SJCRH30 (cell line): ENCODE measurements at regions not wholly inside any gene's neighbourhood (a gene's known extent, or its start where the extent isn't known, plus 50 kb on each side); places are given as distances from the start of the nearest gene placed in this dataset.

Experiments used
- DNase-seq, 2 experiments: peaks; one replicate each; pipeline ENCODE4 v3.0.0-alpha.2; 2015 to 2020
- H3K27ac ChIP-seq: fragments of 250-450 bp; sonication (Bioruptor Pico); 2 replicates; pipeline ENCODE4 v1.5.1; 2020; ENCODE audit warnings: mild to moderate bottlenecking, moderate library complexity
- H3K27me3 ChIP-seq: fragments of 250-450 bp; sonication (Bioruptor Pico); 2 replicates; pipeline ENCODE4 v1.5.1; 2020; ENCODE audit warnings: mild to moderate bottlenecking, moderate library complexity
- H3K36me3 ChIP-seq: fragments of 250-450 bp; sonication (Bioruptor Pico); 2 replicates; pipeline ENCODE4 v1.5.1; 2020; ENCODE audit warnings: mild to moderate bottlenecking, moderate library complexity
- H3K4me1 ChIP-seq: fragments of 250-450 bp; sonication (Bioruptor Pico); 2 replicates; pipeline ENCODE4 v1.5.1; 2020; ENCODE audit warnings: mild to moderate bottlenecking, moderate library complexity
- H3K4me3 ChIP-seq: fragments of 250-450 bp; sonication (Bioruptor Pico); 2 replicates; pipeline ENCODE4 v1.5.1; 2020; ENCODE audit warnings: mild to moderate bottlenecking, moderate library complexity
- H3K9me3 ChIP-seq: fragments of 250-450 bp; sonication (Bioruptor Pico); replicated peaks from 2 replicates; pipeline ENCODE4 v1.5.1; 2020; ENCODE audit warnings: mild to moderate bottlenecking, moderate library complexity

GRCh38 chr17:81345228-81346089 lies 49.8 kb upstream of the BAHCC1 start:
- peaks cover 30% of the 10 kb centered on the region for H3K4me1 ChIP-seq
- H3K9me3 ChIP-seq = no peaks in the 10 kb centered on the region
- H3K36me3 ChIP-seq = peaks cover 20% of the 10 kb centered on the region
- H3K27ac ChIP-seq = peak overlapping the region; percentile 86
- H3K27me3 ChIP-seq = no peaks in the 10 kb centered on the region
- DNase-seq = peak; percentile 93 to 96
- H3K4me3 ChIP-seq = peak overlapping the region; percentile 90
